HG02943 (cell line): ENCODE measurements at regions not wholly inside any gene's neighbourhood (a gene's known extent, or its start where the extent isn't known, plus 50 kb on each side); places are given as distances from the start of the nearest gene placed in this dataset.

Source experiments
- ATAC-seq: cut with Tn5 transposase; IDR thresholded peaks from one replicate; pipeline ENCODE4 v1.9.1; 2021; ENCODE audit warnings: mild to moderate bottlenecking, low read depth, moderate library complexity; ENCODE audit not compliant: unreplicated experiment

- no peak for ATAC-seq
These were observed 1197.3 kb downstream of the SORCS3 start for GRCh38 chr10:105838392-105838791.

GRCh38 chr10:105837951-105838350, 1196.9 kb downstream of the SORCS3 start:
- ATAC-seq: peak; percentile 90

DNA sequence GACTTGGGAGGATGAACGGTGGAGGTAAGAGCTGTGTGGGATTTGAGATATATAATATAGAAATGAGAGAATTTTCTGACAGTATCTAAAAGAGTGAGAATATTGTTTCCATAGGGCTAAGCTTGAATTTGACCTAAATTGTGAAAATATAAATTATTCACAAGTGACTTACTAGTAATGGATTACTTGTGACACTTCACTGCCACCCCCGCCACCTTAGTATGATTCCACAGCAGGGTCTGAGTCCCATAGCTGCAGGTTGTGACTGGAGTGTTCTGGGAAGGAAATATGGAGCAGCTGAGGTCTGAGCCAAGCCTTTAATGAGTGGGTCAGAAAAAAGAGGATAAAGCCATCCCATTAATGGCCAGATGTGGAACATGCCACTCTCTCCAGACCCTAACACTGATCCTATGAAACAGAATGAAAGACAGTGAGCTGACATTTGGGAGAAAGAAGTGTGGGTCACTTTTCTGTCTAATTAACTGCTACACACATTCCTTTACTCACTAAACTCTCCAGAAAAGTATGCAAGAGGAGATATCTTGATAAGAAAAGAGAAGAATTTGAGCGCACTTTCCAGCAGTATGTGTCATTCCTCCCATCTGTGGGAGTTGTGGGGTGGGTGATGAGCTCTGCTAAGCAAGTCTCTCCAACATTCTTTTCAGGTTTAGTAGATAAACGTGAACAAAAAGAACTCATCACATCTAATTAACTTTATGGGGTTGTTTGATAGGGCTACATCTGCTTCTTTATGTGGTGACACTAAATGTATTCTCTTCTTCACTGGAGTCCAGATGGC, 1193.4 kb downstream of the SORCS3 start:
- ATAC-seq: no peak

DNA sequence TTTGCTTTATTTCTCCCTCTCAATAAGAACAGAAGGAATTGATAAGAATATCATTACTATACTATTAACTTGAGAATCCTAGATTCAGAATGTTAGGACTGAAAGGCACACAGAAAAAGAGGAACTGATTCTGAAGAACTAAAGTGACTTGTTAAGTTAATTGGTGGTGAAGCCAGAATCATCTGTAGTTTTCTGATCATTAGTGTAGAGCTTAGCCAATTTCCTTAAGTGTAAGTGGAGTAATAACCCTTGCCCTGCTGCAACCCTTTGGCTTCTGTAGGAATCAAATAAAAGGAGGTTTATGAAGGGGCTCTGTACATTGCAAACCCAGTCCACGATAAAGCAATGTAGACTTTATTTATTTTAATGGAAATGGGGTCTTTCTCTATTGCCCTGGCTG, 1186.0 kb downstream of the SORCS3 start:
- ATAC-seq: no peak

GRCh38 chr10:105807935-105808587, 1167.0 kb downstream of the SORCS3 start:
- ATAC-seq: no peak

DNA sequence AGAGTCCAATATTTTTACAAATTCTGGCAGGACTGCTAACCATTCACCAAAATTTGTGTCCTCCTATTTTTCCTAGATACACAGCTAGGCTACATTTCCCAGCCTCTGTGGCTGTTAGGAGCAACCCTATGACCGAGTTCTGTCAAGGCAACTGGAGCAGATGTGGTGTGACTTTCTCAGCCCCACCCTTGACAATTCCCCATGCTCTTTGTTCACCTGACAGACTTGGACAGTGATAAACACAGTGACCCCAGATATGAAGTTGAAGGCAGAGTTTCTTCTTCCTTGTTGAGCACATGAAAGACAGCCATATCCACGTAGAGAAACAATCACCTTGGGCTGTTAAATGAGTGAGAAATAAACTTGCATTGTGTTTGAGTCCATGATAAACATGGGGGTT, 1162.1 kb downstream of the SORCS3 start:
- ATAC-seq: no peak

DNA sequence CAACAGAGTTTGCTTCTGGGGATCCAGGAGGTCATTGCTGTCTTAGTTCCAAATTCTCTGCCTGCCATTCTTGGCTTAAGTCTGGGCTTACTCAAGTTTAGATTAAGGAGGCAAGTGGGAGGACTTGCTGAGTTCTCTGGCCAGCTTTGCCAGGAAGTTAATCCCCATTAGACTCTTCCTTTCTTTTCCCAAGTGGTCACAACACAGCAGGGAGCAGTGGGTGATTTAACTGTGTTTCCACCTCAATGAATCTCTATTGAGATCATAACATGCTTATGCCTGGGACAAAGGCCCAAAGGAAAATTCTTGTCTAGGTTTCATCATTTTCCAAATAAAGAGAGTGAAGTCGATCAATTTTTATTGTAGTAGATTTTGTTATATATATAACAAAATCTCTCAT, 1159.6 kb downstream of the SORCS3 start:
- no peak for ATAC-seq

DNA sequence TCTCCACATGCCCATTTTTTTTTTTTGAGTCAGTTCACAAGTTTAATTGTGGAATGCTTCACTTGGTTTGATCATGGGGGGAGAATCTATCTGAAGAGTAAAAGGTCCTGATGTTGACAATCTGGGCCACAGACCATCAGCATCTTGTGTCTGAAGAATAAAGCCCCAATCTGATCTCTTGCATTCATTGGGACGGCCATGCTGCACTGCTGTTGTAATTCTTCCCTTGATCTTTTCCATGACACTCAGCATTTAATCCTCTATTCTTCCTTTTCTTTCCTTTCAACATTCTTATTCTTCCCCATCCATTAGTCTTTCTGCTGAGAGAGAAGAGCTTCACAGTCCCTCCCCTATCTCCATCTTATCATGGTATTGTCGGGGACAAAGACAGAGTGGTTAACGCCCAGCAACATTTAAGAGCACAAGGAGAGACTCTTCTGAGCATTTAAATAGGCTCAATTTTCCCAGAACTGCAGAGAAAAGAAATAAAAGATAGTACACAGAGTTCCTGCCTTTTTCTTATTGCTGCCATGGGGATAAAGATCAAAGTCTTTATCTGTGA, 1157.3 kb downstream of the SORCS3 start:
- ATAC-seq: no peak

DNA sequence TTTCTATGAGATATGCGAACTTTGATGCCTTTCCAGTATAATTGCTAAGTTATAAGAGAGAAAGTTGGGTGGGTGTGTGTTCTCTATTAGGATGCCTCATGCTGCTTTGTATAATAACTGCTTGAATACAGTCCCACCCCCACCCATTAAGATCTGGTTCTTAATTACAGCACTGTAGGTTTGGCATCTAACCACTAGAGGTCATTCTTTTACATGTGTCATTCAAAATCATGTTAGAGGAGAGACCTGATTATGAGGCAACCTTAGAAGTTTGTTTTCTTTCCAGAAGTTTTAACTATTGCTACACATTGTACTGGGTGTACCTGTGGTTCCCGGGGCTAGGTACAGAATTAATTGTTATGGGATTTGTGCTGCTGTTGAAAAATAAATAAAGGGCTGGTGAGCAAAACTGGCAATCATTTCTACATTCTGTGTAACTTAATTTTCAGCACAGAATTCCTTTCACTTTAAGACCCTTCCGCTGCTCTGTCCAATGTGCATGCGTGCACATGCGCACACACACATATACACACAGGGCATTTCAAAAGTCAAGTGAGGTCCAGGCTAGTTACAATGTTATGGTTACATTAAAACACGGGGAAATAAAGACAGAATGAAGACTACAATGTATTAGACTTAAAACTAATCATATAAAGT, 1156.3 kb downstream of the SORCS3 start:
- no peak for ATAC-seq

- no peak for ATAC-seq
These were observed 1152.0 kb downstream of the SORCS3 start for GRCh38 chr10:105793071-105793470.

- ATAC-seq: no peak
These were observed 1144.6 kb downstream of the SORCS3 start for GRCh38 chr10:105785721-105786120.

GRCh38 chr10:105783936-105784483, 1142.9 kb downstream of the SORCS3 start:
- no peak for ATAC-seq

DNA sequence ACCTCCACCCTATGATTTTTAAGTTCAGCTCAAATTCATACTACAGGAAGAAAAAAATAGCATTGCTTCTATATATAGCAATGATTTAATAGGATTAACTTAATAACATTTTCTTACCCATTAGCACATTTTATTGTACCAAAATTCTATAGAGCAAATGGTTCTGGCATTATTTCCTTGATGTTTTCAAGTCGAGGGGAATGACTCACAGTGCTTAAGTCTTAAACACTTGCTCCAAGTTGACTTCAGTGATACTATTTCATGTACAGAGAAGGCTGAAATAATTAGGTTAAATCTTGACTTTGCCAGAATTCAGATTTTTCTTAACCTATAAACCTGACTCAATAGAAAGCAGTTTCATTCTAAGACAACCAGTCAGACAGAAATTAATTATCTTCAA, 1133.8 kb downstream of the SORCS3 start:
- no peak for ATAC-seq

DNA sequence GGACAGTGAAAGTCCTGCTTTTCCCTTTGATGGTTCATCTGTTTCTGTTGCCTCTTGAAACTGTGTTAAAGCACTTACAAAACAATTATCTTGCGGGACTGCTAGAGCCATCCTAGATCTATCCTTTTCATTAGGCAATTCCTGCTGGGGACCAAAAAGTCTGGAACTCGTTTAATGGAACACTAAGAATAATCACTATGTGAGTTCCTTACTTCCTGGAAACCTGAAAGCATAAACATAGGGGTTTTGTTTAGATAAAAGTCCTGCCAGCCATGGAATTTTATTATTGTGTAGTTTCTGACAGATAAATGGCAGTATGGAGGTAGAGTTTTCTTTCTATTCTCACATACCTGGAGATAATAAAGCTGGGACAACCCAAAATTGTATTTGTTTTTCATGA, 1133.3 kb downstream of the SORCS3 start:
- ATAC-seq: no peak

DNA sequence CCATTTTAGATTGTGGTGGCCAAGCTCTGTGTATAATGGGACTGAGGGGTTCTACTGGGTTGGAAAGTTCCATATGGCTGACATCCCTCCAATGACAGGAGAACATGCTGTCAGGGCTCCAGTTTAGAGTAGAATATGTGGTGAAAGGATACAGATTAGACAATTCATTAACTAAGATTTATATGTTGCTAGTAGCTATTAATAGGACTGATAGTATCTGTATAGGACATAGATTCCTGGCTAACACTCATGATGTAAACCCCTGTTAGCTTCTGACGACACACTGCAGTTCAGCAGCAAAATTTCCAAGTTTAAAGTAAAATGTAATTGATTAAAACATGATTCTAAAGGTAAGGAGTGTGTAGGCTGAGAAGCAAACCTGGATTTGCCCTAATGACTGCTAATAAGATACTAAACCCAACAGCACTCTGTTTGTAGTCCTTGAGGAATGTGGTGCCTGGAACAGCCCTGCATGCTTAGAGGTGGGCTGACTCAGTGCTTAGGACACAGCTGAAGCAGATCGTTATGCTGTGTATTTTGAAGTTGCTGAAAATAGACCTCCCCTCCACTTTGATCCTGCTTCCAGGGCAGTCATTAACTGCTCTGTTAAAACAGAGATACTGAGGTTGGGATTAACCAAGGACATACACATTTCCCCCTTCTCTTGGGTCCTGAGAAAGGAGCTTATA, 1129.6 kb downstream of the SORCS3 start:
- no peak for ATAC-seq

- ATAC-seq: no peak
These were observed 1128.4 kb downstream of the SORCS3 start for GRCh38 chr10:105769248-105770184.

- ATAC-seq: no peak
These were observed 1122.5 kb downstream of the SORCS3 start for GRCh38 chr10:105763611-105764010.

- ATAC-seq: no peak
These were observed 1120.6 kb downstream of the SORCS3 start for GRCh38 chr10:105761576-105762260.

DNA sequence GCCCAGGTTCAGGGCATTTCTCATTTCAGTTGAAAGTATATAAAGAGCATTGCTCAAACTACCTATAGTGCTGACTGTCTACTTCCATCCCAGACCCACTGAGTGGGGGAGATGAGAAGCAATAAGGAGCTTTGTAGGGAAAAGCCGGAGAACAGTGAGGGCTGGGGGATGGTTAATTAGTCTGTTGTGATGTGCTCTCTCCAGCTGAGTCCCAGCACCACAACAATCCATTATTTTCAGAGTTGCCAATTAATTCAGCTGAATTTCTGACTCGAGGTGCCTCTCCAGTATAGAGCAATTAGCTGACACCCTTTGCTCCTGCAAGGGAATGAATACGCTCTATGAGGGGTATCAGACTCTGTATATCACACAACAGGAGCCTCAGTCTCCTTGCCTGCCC, 1118.6 kb downstream of the SORCS3 start:
- ATAC-seq: no peak
